ENCODE measurements at regions not wholly inside any gene's neighbourhood (a gene's known extent, or its start where the extent isn't known, plus 50 kb on each side); places are given as distances from the start of the nearest gene placed in this dataset.

GRCh38 chr7:106177300-106177690 lies 65.2 kb upstream of the SYPL1 start:
- no peaks in the 10 kb centered on the region for H3K9me3 ChIP-seq
- TF ChIP-seq POLR2A (IDR thresholded peaks at IDR 0.05), result no peak
- TF ChIP-seq CTCF (IDR thresholded peaks at IDR 0.05 in 8 of 11, conservative IDR thresholded peaks at IDR 0.05 in 3 of 11), result no peak
- no peak for TF ChIP-seq POLR2AphosphoS5 (IDR thresholded peaks at IDR 0.05)
- H3K4me1 ChIP-seq, result peaks cover 0 to 25% (median 11%) of the 10 kb centered on the region in 6 donors
- intact Hi-C loops (cut with DNase I; ENCODE audit: low total_unique reads), result loop anchor here (2.0 to 5.0 kb wide), 2 partner anchors 284 to 485 kb away; partner anchors contain the start of gene CCDC71L
- peak overlapping the region in 1 of 8 donors; percentile 40 for H3K27ac ChIP-seq
- DNase-seq, result no peak
- no peaks in the 10 kb centered on the region for H3K36me3 ChIP-seq
- peaks cover 0 to 12% (median 0%) of the 10 kb centered on the region in 7 donors for H3K27me3 ChIP-seq (replicated peaks in 1 of 7)
- 74 to 88% (median 83%) methylated on average over 4 of the region's 4 CpGs for WGBS, 5 donors
- no peak overlapping the region for H3K4me3 ChIP-seq

GRCh38 chr7:106176414-106177299 lies 64.5 kb upstream of the SYPL1 start:
- DNase-seq, result peak; percentile 91
- no peak overlapping the region for H3K4me3 ChIP-seq
- H3K9me3 ChIP-seq, result no peaks in the 10 kb centered on the region
- intact Hi-C loops (cut with DNase I; ENCODE audit: low total_unique reads), result loop anchor here (2.0 to 5.0 kb wide), 2 partner anchors 284 to 486 kb away; partner anchors contain the start of gene CCDC71L
- H3K27ac ChIP-seq, result peak overlapping the region in 1 of 8 donors; percentile 40
- peaks cover 0 to 12% (median 0%) of the 10 kb centered on the region in 7 donors for H3K27me3 ChIP-seq (replicated peaks in 1 of 7)
- peaks cover 0 to 25% (median 11%) of the 10 kb centered on the region in 6 donors for H3K4me1 ChIP-seq
- WGBS, 5 donors, result 15 to 17% (median 16%) methylated on average over 8 to 11 of the region's 11 CpGs
- TF ChIP-seq POLR2AphosphoS5 (IDR thresholded peaks at IDR 0.05) (peak; percentile 63 to 72 (median 63)), POLR2A (IDR thresholded peaks at IDR 0.05) (no peak), CTCF (IDR thresholded peaks at IDR 0.05 in 8 of 11, conservative IDR thresholded peaks at IDR 0.05 in 3 of 11) (peak; percentile 85 to 96 (median 93))
- no peaks in the 10 kb centered on the region for H3K36me3 ChIP-seq

GRCh38 chr7:106175507-106175906 lies 63.4 kb upstream of the SYPL1 start:
- peaks cover 0 to 25% (median 11%) of the 10 kb centered on the region in 6 donors for H3K4me1 ChIP-seq
- intact Hi-C loops (cut with DNase I; ENCODE audit: low total_unique reads), result loop anchor here (5.0 kb wide), 1 partner anchor 487 kb away; the partner anchor contains the start of gene CCDC71L

More at GRCh38 chr7:106175507-106175906, 63.4 kb upstream of the SYPL1 start:
- Histone ChIP-seq H3K36me3 (no peaks in the 10 kb centered on the region), H3K27ac (no peak overlapping the region), H3K27me3 (replicated peaks in 1 of 7) (peaks cover 0 to 12% (median 0%) of the 10 kb centered on the region in 7 donors), H3K9me3 (no peaks in the 10 kb centered on the region), H3K4me3 (no peak overlapping the region)
- WGBS, 5 donors, result 68 to 90% (median 83%) methylated on average over 1 of the region's 1 CpG
- DNase-seq, result no peak
- TF ChIP-seq POLR2AphosphoS5 (IDR thresholded peaks at IDR 0.05) (no peak), CTCF (IDR thresholded peaks at IDR 0.05 in 8 of 11, conservative IDR thresholded peaks at IDR 0.05 in 3 of 11) (no peak)
